Mesenchymal stem cell (in vitro differentiated cells and primary cell): ENCODE measurements at regions not wholly inside any gene's neighbourhood (a gene's known extent, or its start where the extent isn't known, plus 50 kb on each side); places are given as distances from the start of the nearest gene placed in this dataset.

Experiments
- DNase-seq: peaks from one replicate; pipeline ENCODE4 v3.0.0-alpha.2; 2013
- H2AFZ ChIP-seq: one replicate; pipeline ENCODE4 v1.6.1; 2013; ENCODE audit warnings: low read depth, mild to moderate bottlenecking, control low read depth, inconsistent platforms, low read length, moderate library complexity
- H2AK5ac ChIP-seq: 2 replicates; pipeline ENCODE4 v1.6.1; 2013; ENCODE audit warnings: low read length, moderate library complexity, mild to moderate bottlenecking, inconsistent platforms; ENCODE audit not compliant: severe bottlenecking
- H2BK120ac ChIP-seq: one replicate; pipeline ENCODE4 v1.6.1; 2013; ENCODE audit warnings: low read depth, mild to moderate bottlenecking, inconsistent platforms, low read length, moderate library complexity
- H2BK12ac ChIP-seq, 2 experiments: one replicate each; pipeline ENCODE4 v1.6.1; 2013; ENCODE audit warnings: inconsistent platforms in 2 of 2, low read length in 2 of 2, mild to moderate bottlenecking in 2 of 2, moderate library complexity in 2 of 2, control low read depth in 1 of 2
- H2BK15ac ChIP-seq: one replicate; pipeline ENCODE4 v1.6.1; 2013; ENCODE audit warnings: mild to moderate bottlenecking, low read depth, inconsistent platforms; ENCODE audit not compliant: poor library complexity, severe bottlenecking
- H2BK5ac ChIP-seq: 2 replicates; pipeline ENCODE4 v1.6.1; 2013; ENCODE audit warnings: low read depth, mild to moderate bottlenecking, low read length, control low read depth, inconsistent platforms; ENCODE audit not compliant: poor library complexity, severe bottlenecking
- H3K14ac ChIP-seq, 2 experiments: one replicate each; pipeline ENCODE4 v1.6.1; 2013; ENCODE audit warnings: inconsistent platforms in 2 of 2, low read length in 2 of 2, control low read depth in 1 of 2, mild to moderate bottlenecking in 1 of 2, moderate library complexity in 1 of 2
- H3K18ac ChIP-seq, 2 experiments: one replicate each; pipeline ENCODE4 v1.6.1; 2013; ENCODE audit warnings: inconsistent platforms in 2 of 2, low read length in 2 of 2, control low read depth in 1 of 2, low read depth in 1 of 2, mild to moderate bottlenecking in 1 of 2
- H3K23ac ChIP-seq, 2 experiments: one replicate each; pipeline ENCODE4 v1.6.1; 2013; ENCODE audit warnings: inconsistent platforms in 2 of 2, low read length in 2 of 2, mild to moderate bottlenecking in 2 of 2, moderate library complexity in 2 of 2, control low read depth in 1 of 2
- H3K27ac ChIP-seq: 2 replicates; pipeline ENCODE4 v1.5.1; 2013; ENCODE audit warnings: mild to moderate bottlenecking, moderate library complexity, low read length, control low read depth, inconsistent platforms; ENCODE audit not compliant: poor library complexity, severe bottlenecking
- H3K27me3 ChIP-seq, 2 experiments: 2 replicates each; pipeline versions ENCODE4 v1.6.1 to v1.7.0; 2013; ENCODE audit warnings: low read length in 2 of 2, mild to moderate bottlenecking in 2 of 2, moderate library complexity in 2 of 2, control low read depth in 1 of 2, inconsistent platforms in 1 of 2; ENCODE audit not compliant: control insufficient read depth in 1 of 2, insufficient read depth in 1 of 2
- H3K36me3 ChIP-seq, 2 experiments: 2 replicates each; pipeline versions ENCODE4 v1.6.1 to v1.7.0; 2013; ENCODE audit warnings: low read length in 2 of 2, control low read depth in 1 of 2, inconsistent platforms in 1 of 2, low read depth in 1 of 2, mild to moderate bottlenecking in 1 of 2; ENCODE audit not compliant: insufficient read depth in 2 of 2, control insufficient read depth in 1 of 2
- H3K4ac ChIP-seq, 2 experiments: one replicate each; pipeline ENCODE4 v1.6.1; 2013; ENCODE audit warnings: inconsistent platforms in 2 of 2, low read length in 2 of 2, mild to moderate bottlenecking in 2 of 2, moderate library complexity in 2 of 2, control low read depth in 1 of 2, low read depth in 1 of 2
- H3K4me1 ChIP-seq: 2 replicates; pipeline ENCODE4 v1.6.1; 2013; ENCODE audit warnings: low read depth, low read length, control low read depth; ENCODE audit not compliant: control insufficient read depth, insufficient read depth
- H3K4me2 ChIP-seq: 2 replicates; pipeline ENCODE4 v1.6.1; 2013; ENCODE audit warnings: low read length, mild to moderate bottlenecking, inconsistent platforms; ENCODE audit not compliant: poor library complexity, severe bottlenecking
- H3K4me3 ChIP-seq, 2 experiments: 2 replicates each; pipeline versions ENCODE4 v1.5.1 to v1.7.0; 2013; ENCODE audit warnings: low read length in 2 of 2, mild to moderate bottlenecking in 2 of 2, control low read depth in 1 of 2, low read depth in 1 of 2; ENCODE audit not compliant: insufficient read depth in 1 of 2
- H3K79me1 ChIP-seq: replicated peaks from 2 replicates; pipeline ENCODE4 v1.6.1; 2013; ENCODE audit warnings: mild to moderate bottlenecking, control low read depth, low read length, inconsistent platforms; ENCODE audit not compliant: poor library complexity, severe bottlenecking
- H3K9ac ChIP-seq: 2 replicates; pipeline ENCODE4 v1.7.0; 2013; ENCODE audit warnings: mild to moderate bottlenecking, low read length, moderate library complexity
- H3K9me3 ChIP-seq: 2 replicates; pipeline ENCODE4 v1.7.0; 2013; ENCODE audit warnings: mild to moderate bottlenecking, low read length; ENCODE audit not compliant: control insufficient read depth
- H4K8ac ChIP-seq: one replicate; pipeline ENCODE4 v1.6.1; 2013; ENCODE audit warnings: inconsistent platforms, mild to moderate bottlenecking, low read length, moderate library complexity
- H4K91ac ChIP-seq: one replicate; pipeline ENCODE4 v1.6.1; 2013; ENCODE audit warnings: mild to moderate bottlenecking, low read length, inconsistent platforms
- WGBS: methylation state at CpG from one replicate; pipeline ENCODE4 v1.1.7; 2013; ENCODE audit warnings: mixed read lengths; 5-methylcytosine and 5-hydroxymethylcytosine counted together

DNA sequence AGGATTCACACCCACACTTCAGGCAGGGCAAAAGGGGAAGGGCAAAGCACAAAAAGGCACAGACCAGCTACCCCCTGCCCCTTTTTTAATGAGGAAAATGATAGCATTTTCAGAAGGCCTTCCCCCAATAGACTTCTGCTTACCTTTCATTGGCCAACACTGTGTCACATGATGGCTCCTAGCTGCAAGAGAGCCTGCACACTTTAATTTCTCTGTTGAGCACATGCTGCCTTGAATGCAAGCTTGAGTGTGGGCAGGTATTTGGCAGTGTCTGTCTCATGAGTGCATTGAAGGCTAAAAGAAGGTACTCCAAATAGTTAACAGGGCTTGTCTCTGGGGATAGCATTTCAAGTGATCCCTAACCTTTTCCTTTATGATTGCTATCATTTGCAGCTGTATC is 175.4 kb upstream of the NFE2L3 start:
- H3K36me3 ChIP-seq: no peaks in the 10 kb centered on the region
- H4K91ac ChIP-seq: no peak overlapping the region
- no peak overlapping the region for H3K27ac ChIP-seq

DNA sequence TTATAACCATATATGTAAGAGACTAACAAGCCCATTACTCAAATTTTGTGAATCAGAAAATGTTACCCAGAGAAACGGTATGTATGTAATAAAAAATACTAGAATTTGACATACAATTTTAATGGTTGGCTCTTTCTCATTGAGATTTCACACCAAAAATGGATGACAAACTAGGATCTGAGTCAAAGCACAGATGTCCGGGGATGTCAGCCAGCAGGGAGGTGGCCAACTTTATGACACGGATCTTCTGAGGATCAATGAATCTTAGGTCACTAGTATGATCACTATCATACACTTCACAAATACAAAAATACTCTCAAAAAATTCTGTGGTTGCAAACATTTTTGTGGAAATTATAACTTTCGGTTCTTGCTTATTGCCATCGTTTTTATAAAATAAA is 173.5 kb upstream of the NFE2L3 start:
- no peak overlapping the region for H2BK5ac ChIP-seq
- no peaks in the 10 kb centered on the region for H3K4me1 ChIP-seq
- no peak overlapping the region for H3K18ac ChIP-seq
- WGBS: 72% methylated on average over 2 of the region's 5 CpGs
- H2BK12ac ChIP-seq: no peak overlapping the region
- no peak overlapping the region for H3K4me3 ChIP-seq
- no peak overlapping the region for H3K14ac ChIP-seq
- no peak overlapping the region for H3K9ac ChIP-seq
- no peak overlapping the region for H4K8ac ChIP-seq
- no peak overlapping the region for H2BK15ac ChIP-seq
- H3K4ac ChIP-seq: no peak overlapping the region
- H3K27ac ChIP-seq: no peak overlapping the region
- H3K36me3 ChIP-seq: no peaks in the 10 kb centered on the region
- peaks cover 7% of the 10 kb centered on the region in 2 experiments for H3K27me3 ChIP-seq
- H4K91ac ChIP-seq: no peak overlapping the region
- H3K23ac ChIP-seq: no peak overlapping the region
- H3K9me3 ChIP-seq: peaks cover 7% of the 10 kb centered on the region
- H2AK5ac ChIP-seq: no peak overlapping the region
- no peak overlapping the region for H2AFZ ChIP-seq
- H3K4me2 ChIP-seq: no peak overlapping the region
- H2BK120ac ChIP-seq: no peak overlapping the region
- DNase-seq: no peak
- H3K79me1 ChIP-seq: no peaks in the 10 kb centered on the region

More for the DNA sequence above, 175.4 kb upstream of the NFE2L3 start:
- no peak for DNase-seq
- Histone ChIP-seq H3K14ac (no peak overlapping the region), H2BK5ac (no peak overlapping the region), H3K4me2 (no peak overlapping the region), H2BK15ac (no peak overlapping the region), H3K4ac (no peak overlapping the region), H3K79me1 (no peaks in the 10 kb centered on the region), H3K4me1 (no peaks in the 10 kb centered on the region), H3K9ac (no peak overlapping the region), H3K4me3 (no peak overlapping the region), H2BK120ac (no peak overlapping the region), H3K18ac (no peak overlapping the region), H3K9me3 (peaks cover 7% of the 10 kb centered on the region), H2AK5ac (no peak overlapping the region), H4K8ac (no peak overlapping the region), H2AFZ (no peak overlapping the region), H3K27me3 (peaks cover 7 to 9% of the 10 kb centered on the region in 2 experiments), H2BK12ac (no peak overlapping the region), H3K23ac (no peak overlapping the region)

DNA sequence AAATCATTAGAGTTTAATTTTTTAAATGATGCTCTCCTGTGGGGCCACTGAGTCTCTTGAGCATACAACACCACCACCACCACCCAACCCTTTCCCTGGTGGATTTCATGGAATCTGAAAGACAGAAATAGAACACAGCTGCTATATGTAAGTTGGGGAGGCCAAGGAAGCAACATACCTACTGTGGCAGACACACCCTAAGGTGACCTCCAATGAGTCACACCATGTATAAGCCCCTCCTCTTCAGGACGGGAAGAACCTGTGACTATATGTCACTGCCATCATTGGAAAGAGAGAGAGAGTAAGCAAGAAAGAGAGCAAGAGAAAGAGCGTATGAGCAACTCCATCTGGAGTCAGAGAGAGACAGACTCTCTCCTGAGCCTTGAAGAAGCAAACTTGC is 172.4 kb upstream of the NFE2L3 start:
- Histone ChIP-seq H2BK5ac (no peak overlapping the region), H3K4ac (no peak overlapping the region), H2BK15ac (no peak overlapping the region), H3K4me1 (no peaks in the 10 kb centered on the region), H4K8ac (no peak overlapping the region), H4K91ac (no peak overlapping the region), H2BK120ac (no peak overlapping the region), H2AFZ (no peak overlapping the region), H3K14ac (no peak overlapping the region), H3K27me3 (peaks cover 5 to 7% of the 10 kb centered on the region in 2 experiments), H3K27ac (no peak overlapping the region), H2BK12ac (no peak overlapping the region), H3K18ac (no peak overlapping the region), H3K79me1 (no peaks in the 10 kb centered on the region), H2AK5ac (no peak overlapping the region), H3K36me3 (no peaks in the 10 kb centered on the region), H3K23ac (no peak overlapping the region), H3K4me2 (no peak overlapping the region), H3K4me3 (no peak overlapping the region), H3K9ac (no peak overlapping the region), H3K9me3 (peaks cover 7% of the 10 kb centered on the region)
- 43% methylated on average over 2 of the region's 2 CpGs for WGBS
- DNase-seq: no peak

DNA sequence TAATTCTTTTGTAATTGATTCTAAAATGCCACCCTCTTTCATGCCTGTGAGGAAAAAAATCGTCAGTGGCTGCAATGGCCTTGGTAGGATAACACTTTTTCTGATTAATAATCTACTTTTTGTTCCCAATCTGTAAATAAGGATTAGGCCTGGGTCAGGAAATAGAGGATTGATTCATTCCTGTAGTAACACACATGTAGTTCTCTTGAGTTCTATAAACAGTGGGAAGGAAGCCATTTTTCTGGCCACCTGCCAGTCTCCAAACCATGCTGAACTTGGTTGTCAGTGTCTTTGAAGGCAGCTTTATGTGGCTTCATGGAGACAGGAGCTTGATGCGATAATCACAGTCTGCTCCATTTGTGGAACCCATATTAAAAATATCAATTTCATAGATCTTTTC is 169.3 kb upstream of the NFE2L3 start:
- H3K14ac ChIP-seq: no peak overlapping the region
- no peak overlapping the region for H2BK5ac ChIP-seq
- no peaks in the 10 kb centered on the region for H3K4me1 ChIP-seq
- H4K8ac ChIP-seq: no peak overlapping the region
- H3K9ac ChIP-seq: no peak overlapping the region
- no CpG with 5 or more reads among the region's 2 CpGs for WGBS
- H3K9me3 ChIP-seq: no peaks in the 10 kb centered on the region
- H3K4ac ChIP-seq: no peak overlapping the region
- H2BK120ac ChIP-seq: no peak overlapping the region
- no peak overlapping the region for H3K4me2 ChIP-seq
- H2BK12ac ChIP-seq: no peak overlapping the region
- H3K18ac ChIP-seq: no peak overlapping the region
- H2BK15ac ChIP-seq: no peak overlapping the region
- no peaks in the 10 kb centered on the region for H3K36me3 ChIP-seq
- no peaks in the 10 kb centered on the region for H3K79me1 ChIP-seq
- H3K23ac ChIP-seq: no peak overlapping the region
- H2AFZ ChIP-seq: no peak overlapping the region
- no peak overlapping the region for H4K91ac ChIP-seq
- H3K27me3 ChIP-seq: peaks cover 10 to 17% of the 10 kb centered on the region in 2 experiments
- no peak overlapping the region for H3K4me3 ChIP-seq
- DNase-seq: no peak
- no peak overlapping the region for H2AK5ac ChIP-seq
- no peak overlapping the region for H3K27ac ChIP-seq
